ENCODE measurements at regions not wholly inside any gene's neighbourhood (a gene's known extent, or its start where the extent isn't known, plus 50 kb on each side); places are given as distances from the start of the nearest gene placed in this dataset.

- H3K4me3 Mint-ChIP-seq (ENCODE audit: unreplicated experiment): no peak overlapping the region
- H3K27ac Mint-ChIP-seq (ENCODE audit: unreplicated experiment): no peak overlapping the region
- no peak for TF ChIP-seq CTCF (IDR thresholded peaks at IDR 0.05)
- H3K36me3 Mint-ChIP-seq (ENCODE audit: low read depth): no peaks in the 10 kb centered on the region
- peaks cover 5% of the 10 kb centered on the region for H3K27me3 Mint-ChIP-seq (ENCODE audit: low read depth)
- peaks cover 3% of the 10 kb centered on the region for H3K4me1 Mint-ChIP-seq (ENCODE audit: low read depth)
- DNase-seq (ENCODE audit: low spot score): no peak
- peaks cover 7% of the 10 kb centered on the region for H3K9me3 Mint-ChIP-seq (ENCODE audit: low read depth)
Observed at GRCh38 chr16:86709103-86709502, 130.8 kb downstream of the FOXL1 start.

- H3K4me1 Mint-ChIP-seq (ENCODE audit: low read depth): peaks cover 3% of the 10 kb centered on the region
- no peak for TF ChIP-seq CTCF (IDR thresholded peaks at IDR 0.05)
- H3K9me3 Mint-ChIP-seq (ENCODE audit: low read depth): peaks cover 7% of the 10 kb centered on the region
- no peak for DNase-seq (ENCODE audit: low spot score)
- H3K27me3 Mint-ChIP-seq (ENCODE audit: low read depth): peaks cover 5% of the 10 kb centered on the region
- no peaks in the 10 kb centered on the region for H3K36me3 Mint-ChIP-seq (ENCODE audit: low read depth)
- no peak overlapping the region for H3K4me3 Mint-ChIP-seq (ENCODE audit: unreplicated experiment)
- H3K27ac Mint-ChIP-seq (ENCODE audit: unreplicated experiment): no peak overlapping the region
Observed at GRCh38 chr16:86709902-86710601, 131.7 kb downstream of the FOXL1 start.

- Mint-ChIP-seq H3K4me1 (ENCODE audit: low read depth) (peaks cover 2% of the 10 kb centered on the region), H3K27ac (ENCODE audit: unreplicated experiment) (no peak overlapping the region), H3K27me3 (ENCODE audit: low read depth) (peaks cover 5% of the 10 kb centered on the region), H3K9me3 (ENCODE audit: low read depth) (peaks cover 7% of the 10 kb centered on the region), H3K4me3 (ENCODE audit: unreplicated experiment) (no peak overlapping the region), H3K36me3 (ENCODE audit: low read depth) (no peaks in the 10 kb centered on the region)
- no peak for DNase-seq (ENCODE audit: low spot score)
- TF ChIP-seq CTCF (IDR thresholded peaks at IDR 0.05): no peak
Observed at GRCh38 chr16:86710602-86710950, 132.2 kb downstream of the FOXL1 start.

GRCh38 chr16:86712158-86713009 lies 134.0 kb downstream of the FOXL1 start:
- H3K36me3 Mint-ChIP-seq (ENCODE audit: low read depth): no peaks in the 10 kb centered on the region
- no peak for TF ChIP-seq CTCF (IDR thresholded peaks at IDR 0.05)
- no peaks in the 10 kb centered on the region for H3K4me1 Mint-ChIP-seq (ENCODE audit: low read depth)
- DNase-seq (ENCODE audit: low spot score): no peak
- H3K27me3 Mint-ChIP-seq (ENCODE audit: low read depth): peaks cover 5% of the 10 kb centered on the region
- H3K9me3 Mint-ChIP-seq (ENCODE audit: low read depth): peaks cover 5% of the 10 kb centered on the region
- no peak overlapping the region for H3K27ac Mint-ChIP-seq (ENCODE audit: unreplicated experiment)
- no peak overlapping the region for H3K4me3 Mint-ChIP-seq (ENCODE audit: unreplicated experiment)

GRCh38 chr16:86713021-86713631 lies 134.8 kb downstream of the FOXL1 start:
- no peak for TF ChIP-seq CTCF (IDR thresholded peaks at IDR 0.05)

More at GRCh38 chr16:86713021-86713631, 134.8 kb downstream of the FOXL1 start:
- H3K9me3 Mint-ChIP-seq (ENCODE audit: low read depth): peaks cover 5% of the 10 kb centered on the region
- H3K27ac Mint-ChIP-seq (ENCODE audit: unreplicated experiment): no peak overlapping the region
- DNase-seq (ENCODE audit: low spot score): no peak
- peaks cover 5% of the 10 kb centered on the region for H3K27me3 Mint-ChIP-seq (ENCODE audit: low read depth)
- H3K4me1 Mint-ChIP-seq (ENCODE audit: low read depth): no peaks in the 10 kb centered on the region
- no peak overlapping the region for H3K4me3 Mint-ChIP-seq (ENCODE audit: unreplicated experiment)
- H3K36me3 Mint-ChIP-seq (ENCODE audit: low read depth): no peaks in the 10 kb centered on the region
